Urinary bladder (tissue), 3 donors: ENCODE measurements at regions not wholly inside any gene's neighbourhood (a gene's known extent, or its start where the extent isn't known, plus 50 kb on each side); places are given as distances from the start of the nearest gene placed in this dataset.

Experiments
- DNase-seq: peaks from one replicate; pipeline ENCODE4 v3.0.0-alpha.2; 2015; ENCODE audit errors: extremely low spot score
- H3K27ac ChIP-seq: one replicate; pipeline ENCODE4 v1.5.1; 2013; ENCODE audit warnings: low read depth, mild to moderate bottlenecking, moderate library complexity
- H3K36me3 ChIP-seq: one replicate; pipeline ENCODE4 v1.6.1; 2013; ENCODE audit warnings: mild to moderate bottlenecking, moderate library complexity; ENCODE audit not compliant: insufficient read depth
- H3K4me1 ChIP-seq: one replicate; pipeline ENCODE4 v1.6.1; 2013; ENCODE audit warnings: mild to moderate bottlenecking, moderate library complexity; ENCODE audit not compliant: insufficient read depth
- H3K4me3 ChIP-seq: one replicate; pipeline ENCODE4 v1.5.1; 2013; ENCODE audit warnings: low read depth, low read length
- WGBS: extraction: QIAGEN DNeasy Blood & Tissue Kit; methylation state at CpG from one replicate; pipeline ENCODE4 v1.1.7; 2013; 5-methylcytosine and 5-hydroxymethylcytosine counted together
- donor health status: healthy with polysubstance abuse.
- donor health status: healthy.

DNA sequence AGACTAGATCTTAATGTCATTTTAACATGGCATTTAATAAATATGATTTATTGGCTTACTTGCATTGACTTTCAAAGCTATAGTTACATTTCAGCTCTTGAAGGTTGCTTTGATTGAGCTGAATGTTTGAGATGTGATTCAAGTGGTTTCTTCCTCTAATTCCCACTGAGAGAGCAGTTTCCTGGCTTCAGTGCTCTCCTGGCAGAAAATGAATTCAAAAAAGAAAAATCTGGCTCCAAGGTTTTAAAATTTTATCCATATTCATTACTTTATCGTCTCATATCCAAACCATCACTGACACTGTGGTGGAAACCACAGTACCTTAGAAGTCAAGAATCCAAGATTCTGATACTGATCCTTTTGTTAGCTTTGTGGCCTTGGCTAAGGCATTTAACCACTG is 263.1 kb upstream of the HSF2 start:
- Histone ChIP-seq H3K4me3 (no peak overlapping the region), H3K36me3 (no peaks in the 10 kb centered on the region), H3K27ac (no peak overlapping the region), H3K4me1 (no peaks in the 10 kb centered on the region)
- 65% methylated on average over 1 of the region's 1 CpG for WGBS
- DNase-seq, result no peak

GRCh38 chr6:122140031-122140430 is 259.4 kb upstream of the HSF2 start:
- Histone ChIP-seq H3K27ac (no peak overlapping the region), H3K36me3 (no peaks in the 10 kb centered on the region), H3K4me1 (no peaks in the 10 kb centered on the region), H3K4me3 (no peak overlapping the region)
- no peak for DNase-seq

DNA sequence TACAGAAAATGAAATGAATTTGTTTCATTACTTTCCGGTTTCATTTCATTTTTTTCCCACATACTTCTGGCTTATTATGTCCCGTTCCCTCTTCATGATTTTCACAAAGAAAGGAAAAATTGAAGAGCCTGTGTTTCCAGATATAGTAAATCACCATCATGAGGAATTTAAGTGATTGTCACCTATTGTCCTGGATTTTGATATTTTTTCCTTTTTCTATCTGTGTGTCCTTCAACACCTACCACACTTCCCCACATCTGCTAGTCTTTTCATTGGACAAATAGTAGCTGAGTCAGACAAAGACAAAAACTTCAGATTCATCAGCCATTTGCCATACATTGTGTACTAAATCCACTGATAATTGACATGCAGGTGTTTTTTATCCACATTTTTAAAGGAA is 258.2 kb upstream of the HSF2 start:
- H3K36me3 ChIP-seq, result no peaks in the 10 kb centered on the region
- no peaks in the 10 kb centered on the region for H3K4me1 ChIP-seq
- no peak for DNase-seq
- WGBS, result 85% methylated on average over 2 of the region's 2 CpGs
- H3K4me3 ChIP-seq, result no peak overlapping the region
- H3K27ac ChIP-seq, result no peak overlapping the region

DNA sequence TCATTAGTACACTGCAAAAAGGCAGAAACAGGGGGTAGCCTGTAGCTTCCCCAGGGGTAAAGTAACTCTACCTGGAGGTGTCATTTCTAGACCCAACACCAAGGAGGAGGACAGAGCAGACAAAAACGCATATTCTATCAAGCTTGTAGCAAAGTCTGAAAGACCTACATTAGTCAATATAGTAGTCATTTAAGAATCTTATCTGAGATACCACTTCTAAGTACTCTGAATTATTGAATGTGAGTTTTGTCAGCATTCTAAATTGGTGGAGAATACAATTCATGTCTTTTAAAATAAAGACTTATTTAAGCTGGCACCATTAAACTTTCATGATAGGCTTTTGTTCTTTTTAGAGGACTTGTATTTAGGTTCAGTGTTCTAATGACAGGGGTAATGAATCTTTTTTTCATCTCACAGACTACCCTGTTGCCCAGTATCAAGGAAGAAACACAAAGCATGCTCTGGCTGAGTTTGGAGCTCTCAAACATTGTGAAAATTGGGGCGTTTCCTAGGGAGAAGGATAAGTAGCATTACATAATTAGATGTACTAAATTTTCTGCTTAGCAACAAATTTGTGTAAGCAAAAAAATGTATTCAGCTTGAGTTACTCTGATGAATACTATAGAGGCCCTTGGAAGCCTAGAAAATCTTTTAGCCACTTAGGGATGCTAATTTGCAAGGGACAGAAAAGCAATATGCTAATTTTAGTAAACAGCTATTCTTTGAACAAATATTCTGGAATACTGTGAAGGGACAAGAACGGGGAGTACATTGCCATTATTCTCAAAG is 255.4 kb upstream of the HSF2 start:
- Histone ChIP-seq H3K4me3 (no peak overlapping the region), H3K27ac (no peak overlapping the region), H3K4me1 (no peaks in the 10 kb centered on the region), H3K36me3 (no peaks in the 10 kb centered on the region)
- WGBS, result 78% methylated on average over 3 of the region's 3 CpGs
- no peak for DNase-seq

DNA sequence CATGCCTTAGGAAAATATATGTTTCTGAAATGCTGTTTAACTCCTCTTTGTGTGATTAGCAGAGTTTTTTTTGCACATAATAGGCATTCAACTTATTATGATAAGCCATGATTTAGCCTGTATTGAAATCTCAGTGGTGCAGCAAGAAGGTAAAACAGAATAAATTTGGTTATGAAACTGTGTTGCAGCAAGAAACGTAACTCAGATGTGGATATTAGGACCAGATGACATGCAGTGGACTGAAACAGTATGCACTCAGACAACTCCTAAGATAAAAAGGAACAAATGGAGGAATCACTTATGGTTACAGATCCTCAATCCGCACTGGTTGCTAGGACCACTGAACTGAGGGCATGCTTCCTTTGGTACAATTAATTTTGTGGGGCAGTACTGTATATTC is 254.2 kb upstream of the HSF2 start:
- Histone ChIP-seq H3K27ac (no peak overlapping the region), H3K36me3 (no peaks in the 10 kb centered on the region), H3K4me3 (no peak overlapping the region), H3K4me1 (no peaks in the 10 kb centered on the region)
- DNase-seq, result no peak
- WGBS, result 86% methylated on average over 2 of the region's 2 CpGs

DNA sequence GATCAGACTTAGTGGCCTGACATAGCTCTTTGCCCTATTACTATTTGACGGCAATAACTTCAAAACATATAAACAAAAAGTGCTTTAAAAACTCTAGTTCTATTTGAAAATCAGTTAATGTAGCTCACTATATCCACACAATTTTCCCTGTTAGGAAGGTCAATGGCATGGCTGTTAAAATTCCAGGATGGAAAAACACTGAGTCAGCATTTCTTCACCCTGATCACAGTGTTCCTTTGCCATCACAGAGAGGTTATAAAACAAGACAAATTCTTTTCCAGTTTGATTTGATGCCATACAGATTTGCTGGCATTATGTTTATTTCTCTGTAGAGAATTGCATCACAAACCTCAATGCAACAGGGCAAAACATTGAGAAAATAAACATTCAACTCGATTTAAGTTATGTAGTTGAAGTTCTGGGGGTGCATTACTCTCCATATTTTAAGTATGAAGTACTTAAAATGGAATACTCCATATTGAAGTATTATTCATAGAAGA is 253.7 kb upstream of the HSF2 start:
- Histone ChIP-seq H3K27ac (no peak overlapping the region), H3K4me1 (no peaks in the 10 kb centered on the region), H3K36me3 (no peaks in the 10 kb centered on the region), H3K4me3 (no peak overlapping the region)
- 86% methylated on average over 2 of the region's 2 CpGs for WGBS
- DNase-seq, result no peak

GRCh38 chr6:122147291-122147690 is 252.2 kb upstream of the HSF2 start:
- H3K4me3 ChIP-seq, result no peak overlapping the region
- H3K4me1 ChIP-seq, result no peaks in the 10 kb centered on the region
- no peaks in the 10 kb centered on the region for H3K36me3 ChIP-seq
- DNase-seq, result no peak
- H3K27ac ChIP-seq, result no peak overlapping the region
- 87% methylated on average over 3 of the region's 3 CpGs for WGBS

- Histone ChIP-seq H3K4me1 (no peaks in the 10 kb centered on the region), H3K4me3 (no peak overlapping the region), H3K36me3 (no peaks in the 10 kb centered on the region), H3K27ac (no peak overlapping the region)
- 50% methylated on average over 1 of the region's 1 CpG for WGBS
- no peak for DNase-seq
Observed at GRCh38 chr6:122151066-122151465, 248.4 kb upstream of the HSF2 start.

- H3K27ac ChIP-seq, result no peak overlapping the region
- no peaks in the 10 kb centered on the region for H3K4me1 ChIP-seq
- no peak for DNase-seq
- no peak overlapping the region for H3K4me3 ChIP-seq
- WGBS, result 33% methylated on average over 1 of the region's 1 CpG
- H3K36me3 ChIP-seq, result no peaks in the 10 kb centered on the region
Observed at GRCh38 chr6:122151763-122152162, 247.7 kb upstream of the HSF2 start.

DNA sequence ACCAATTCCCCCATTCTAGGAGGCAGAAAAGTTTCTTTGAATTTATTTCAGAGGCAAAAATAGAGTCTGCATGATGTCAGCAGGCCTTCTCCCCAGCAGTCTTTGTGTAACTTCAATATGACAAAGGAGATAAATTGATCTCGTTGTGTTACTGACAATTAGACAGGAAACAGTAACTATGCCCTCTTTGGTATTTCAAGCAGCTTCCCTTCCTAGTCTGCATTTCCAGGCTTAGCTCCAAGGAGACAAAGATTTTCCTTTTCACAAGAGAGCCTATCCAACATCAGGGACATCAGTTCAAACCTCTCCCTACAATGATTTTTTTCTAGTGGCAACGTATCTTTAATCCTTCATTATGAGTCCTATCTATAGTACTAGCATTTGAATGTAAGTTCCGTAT is 245.9 kb upstream of the HSF2 start:
- Histone ChIP-seq H3K27ac (no peak overlapping the region), H3K4me3 (no peak overlapping the region), H3K4me1 (no peaks in the 10 kb centered on the region), H3K36me3 (no peaks in the 10 kb centered on the region)
- WGBS, result 39% methylated on average over 3 of the region's 3 CpGs
- DNase-seq, result no peak

DNA sequence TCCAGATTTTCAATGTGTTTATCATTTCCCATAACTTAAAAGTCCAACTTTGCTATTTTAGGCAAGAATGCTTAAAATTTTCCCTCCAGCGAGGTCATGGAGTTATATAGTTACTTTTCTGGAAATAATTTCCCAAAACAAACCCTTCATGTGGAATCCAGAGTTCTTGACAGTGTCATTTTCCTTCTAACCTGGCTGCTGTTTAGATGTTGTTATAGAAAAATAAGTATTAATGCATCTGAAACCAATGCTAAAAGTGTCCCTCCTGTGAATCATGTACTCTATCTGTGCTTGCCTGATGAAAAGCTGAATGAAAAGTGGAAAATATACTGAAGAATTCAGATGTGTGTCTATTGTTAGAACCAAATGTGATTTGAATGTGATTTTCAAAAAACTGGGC is 245.3 kb upstream of the HSF2 start:
- Histone ChIP-seq H3K4me1 (no peaks in the 10 kb centered on the region), H3K36me3 (no peaks in the 10 kb centered on the region), H3K27ac (no peak overlapping the region), H3K4me3 (no peak overlapping the region)
- WGBS, result 38% methylated on average over 1 of the region's 1 CpG
- no peak for DNase-seq

GRCh38 chr6:122154912-122155575 is 244.4 kb upstream of the HSF2 start:
- DNase-seq, result no peak
- H3K27ac ChIP-seq, result no peak overlapping the region
- no peaks in the 10 kb centered on the region for H3K36me3 ChIP-seq
- no peak overlapping the region for H3K4me3 ChIP-seq
- no peaks in the 10 kb centered on the region for H3K4me1 ChIP-seq
- 75% methylated on average over 2 of the region's 2 CpGs for WGBS

GRCh38 chr6:122161136-122161535 is 238.3 kb upstream of the HSF2 start:
- H3K27ac ChIP-seq, result no peak overlapping the region
- H3K36me3 ChIP-seq, result no peaks in the 10 kb centered on the region
- H3K4me1 ChIP-seq, result no peaks in the 10 kb centered on the region
- H3K4me3 ChIP-seq, result no peak overlapping the region
- no peak for DNase-seq
- WGBS, result 93% methylated on average over 5 of the region's 5 CpGs

DNA sequence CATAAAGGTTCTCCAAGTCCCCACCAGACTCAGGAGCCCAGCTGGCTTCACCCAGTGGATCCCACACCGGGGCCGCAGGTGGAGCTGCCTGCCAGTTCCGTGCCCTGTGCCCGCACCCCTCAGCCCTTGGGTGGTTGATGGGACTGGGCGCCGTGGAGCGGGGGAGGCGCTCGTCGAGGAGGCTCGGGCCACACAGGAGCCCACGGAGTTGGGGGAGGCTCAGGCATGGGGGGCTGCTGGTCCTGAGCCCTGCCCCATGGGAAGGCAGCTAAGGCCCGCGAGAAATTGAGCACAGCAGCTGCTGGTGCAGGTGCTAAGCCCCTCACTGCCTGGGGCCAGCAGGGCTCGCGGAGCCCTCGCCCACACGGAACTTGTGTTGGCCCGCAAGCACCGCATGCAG is 234.4 kb upstream of the HSF2 start:
- H3K4me3 ChIP-seq, result no peak overlapping the region
- H3K36me3 ChIP-seq, result no peaks in the 10 kb centered on the region
- WGBS, result 91% methylated on average over 20 of the region's 20 CpGs
- H3K4me1 ChIP-seq, result no peaks in the 10 kb centered on the region
- H3K27ac ChIP-seq, result no peak overlapping the region
- DNase-seq, result no peak
